Osteocyte (in vitro differentiated cells): ENCODE measurements at regions not wholly inside any gene's neighbourhood (a gene's known extent, or its start where the extent isn't known, plus 50 kb on each side); places are given as distances from the start of the nearest gene placed in this dataset.

ENCODE experiments used
- DNase-seq: peaks from one replicate; pipeline ENCODE4 v3.0.0; 2021; ENCODE audit warnings: mixed read lengths; ENCODE audit not compliant: unreplicated experiment; ENCODE audit errors: extremely low spot score
- H3K27ac Mint-ChIP-seq: one replicate; pipeline ENCODE4 v1.8.0; 2021; ENCODE audit warnings: mild to moderate bottlenecking, mixed read lengths; ENCODE audit not compliant: unreplicated experiment
- H3K27me3 Mint-ChIP-seq: one replicate; pipeline ENCODE4 v1.8.0; 2021; ENCODE audit warnings: mixed read lengths; ENCODE audit not compliant: unreplicated experiment
- H3K36me3 Mint-ChIP-seq: one replicate; pipeline ENCODE4 v1.8.0; 2021; ENCODE audit warnings: mixed read lengths; ENCODE audit not compliant: unreplicated experiment
- H3K4me1 Mint-ChIP-seq: one replicate; pipeline ENCODE4 v1.8.0; 2021; ENCODE audit warnings: mixed read lengths; ENCODE audit not compliant: unreplicated experiment
- H3K4me3 Mint-ChIP-seq: one replicate; pipeline ENCODE4 v1.8.0; 2021; ENCODE audit warnings: mild to moderate bottlenecking, moderate library complexity, mixed read lengths; ENCODE audit not compliant: unreplicated experiment
- H3K9me3 Mint-ChIP-seq: one replicate; pipeline ENCODE4 v1.8.0; 2021; ENCODE audit warnings: mixed read lengths; ENCODE audit not compliant: unreplicated experiment
- TF ChIP-seq, protein P1 (sequence below): fragments of 200-600 bp; sonication (generic); IDR thresholded peaks from 2 replicates; pipeline ENCODE4 v1.5.0; 2021; ENCODE audit warnings: antibody characterized with exemption, mild to moderate bottlenecking, moderate library complexity

DNA sequence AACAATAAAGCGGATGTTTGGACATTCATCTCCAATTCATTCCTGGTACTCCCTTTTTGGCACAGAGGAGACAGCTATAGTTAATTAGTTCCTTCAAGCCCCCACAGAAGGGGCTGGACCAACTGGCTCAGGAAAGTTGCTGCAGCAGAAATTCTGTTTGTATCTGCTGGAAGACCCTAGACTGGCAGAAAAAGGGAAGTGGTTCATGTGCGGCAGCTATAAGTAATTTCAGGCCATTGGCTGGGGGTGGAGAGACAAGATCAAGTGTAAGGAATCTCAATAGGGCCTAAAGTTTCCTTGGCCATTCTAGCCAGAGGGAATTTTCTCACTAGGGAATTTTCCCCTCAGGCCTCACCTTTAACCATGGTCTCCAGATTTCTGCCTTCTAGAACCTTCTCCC, 89.9 kb upstream of the DHX15 start:
- H3K4me3 Mint-ChIP-seq = no peak overlapping the region
- no peak overlapping the region for H3K27ac Mint-ChIP-seq
- H3K9me3 Mint-ChIP-seq = no peaks in the 10 kb centered on the region
- H3K27me3 Mint-ChIP-seq = peaks cover 30% of the 10 kb centered on the region
- no peak for DNase-seq
- TF ChIP-seq, protein P1, sequence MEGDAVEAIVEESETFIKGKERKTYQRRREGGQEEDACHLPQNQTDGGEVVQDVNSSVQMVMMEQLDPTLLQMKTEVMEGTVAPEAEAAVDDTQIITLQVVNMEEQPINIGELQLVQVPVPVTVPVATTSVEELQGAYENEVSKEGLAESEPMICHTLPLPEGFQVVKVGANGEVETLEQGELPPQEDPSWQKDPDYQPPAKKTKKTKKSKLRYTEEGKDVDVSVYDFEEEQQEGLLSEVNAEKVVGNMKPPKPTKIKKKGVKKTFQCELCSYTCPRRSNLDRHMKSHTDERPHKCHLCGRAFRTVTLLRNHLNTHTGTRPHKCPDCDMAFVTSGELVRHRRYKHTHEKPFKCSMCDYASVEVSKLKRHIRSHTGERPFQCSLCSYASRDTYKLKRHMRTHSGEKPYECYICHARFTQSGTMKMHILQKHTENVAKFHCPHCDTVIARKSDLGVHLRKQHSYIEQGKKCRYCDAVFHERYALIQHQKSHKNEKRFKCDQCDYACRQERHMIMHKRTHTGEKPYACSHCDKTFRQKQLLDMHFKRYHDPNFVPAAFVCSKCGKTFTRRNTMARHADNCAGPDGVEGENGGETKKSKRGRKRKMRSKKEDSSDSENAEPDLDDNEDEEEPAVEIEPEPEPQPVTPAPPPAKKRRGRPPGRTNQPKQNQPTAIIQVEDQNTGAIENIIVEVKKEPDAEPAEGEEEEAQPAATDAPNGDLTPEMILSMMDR = no peak
- H3K4me1 Mint-ChIP-seq = no peaks in the 10 kb centered on the region
- H3K36me3 Mint-ChIP-seq = no peaks in the 10 kb centered on the region

DNA sequence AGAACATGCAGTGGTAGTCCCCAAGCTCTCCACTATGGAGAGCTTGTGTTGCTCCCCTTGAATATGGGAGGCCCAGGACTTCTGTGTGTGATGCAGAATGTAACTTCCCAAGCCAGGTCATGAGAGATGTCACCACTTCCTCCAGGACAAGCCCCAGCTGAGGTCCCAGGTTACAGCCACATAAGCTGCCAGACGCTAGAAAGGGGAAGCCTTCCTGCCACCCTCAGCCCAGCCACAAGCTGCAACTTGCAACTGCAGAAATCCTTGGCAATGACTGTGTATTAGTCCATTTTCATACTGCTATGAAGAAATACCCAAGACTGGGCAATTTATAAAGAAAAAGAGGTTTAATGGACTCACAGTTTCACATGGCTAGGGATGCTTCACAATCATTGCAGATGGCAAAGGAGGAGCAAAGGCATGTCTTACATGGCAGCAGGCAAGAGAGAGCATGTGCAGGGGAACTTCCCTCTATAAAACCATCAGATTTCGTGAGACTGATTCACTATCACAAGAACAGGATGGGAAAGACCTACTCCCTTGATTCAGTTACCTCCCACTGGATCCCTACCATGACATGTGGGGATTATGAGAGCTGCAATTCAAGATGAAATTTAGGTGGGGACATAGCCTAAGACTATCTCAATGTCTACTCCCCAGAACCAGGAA, 91.5 kb upstream of the DHX15 start:
- Mint-ChIP-seq H3K27me3 (peaks cover 40% of the 10 kb centered on the region), H3K9me3 (no peaks in the 10 kb centered on the region), H3K4me3 (no peak overlapping the region), H3K27ac (no peak overlapping the region), H3K36me3 (no peaks in the 10 kb centered on the region), H3K4me1 (no peaks in the 10 kb centered on the region)
- DNase-seq = no peak
- TF ChIP-seq, protein P1 = no peak

DNA sequence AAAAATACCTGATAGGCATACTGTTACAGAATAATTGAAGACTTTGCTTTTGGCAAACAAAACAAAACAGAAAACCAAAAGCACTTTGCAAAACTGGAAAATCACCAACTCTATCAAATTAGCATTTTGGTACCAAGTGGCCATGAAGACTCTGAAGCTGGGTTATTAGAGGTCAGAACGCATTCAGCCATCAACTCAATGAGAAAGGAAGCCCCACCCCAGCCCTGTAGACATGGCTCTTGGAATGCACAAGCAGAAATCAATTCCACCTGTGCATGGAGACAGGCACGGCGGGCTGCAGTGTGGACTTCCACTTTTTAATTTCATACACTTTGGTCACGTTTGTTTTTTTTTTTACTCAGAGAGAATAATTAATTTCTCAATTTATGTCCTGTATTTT, 93.6 kb upstream of the DHX15 start:
- H3K27me3 Mint-ChIP-seq = peaks cover 47% of the 10 kb centered on the region
- no peaks in the 10 kb centered on the region for H3K36me3 Mint-ChIP-seq
- no peak for DNase-seq

DNA sequence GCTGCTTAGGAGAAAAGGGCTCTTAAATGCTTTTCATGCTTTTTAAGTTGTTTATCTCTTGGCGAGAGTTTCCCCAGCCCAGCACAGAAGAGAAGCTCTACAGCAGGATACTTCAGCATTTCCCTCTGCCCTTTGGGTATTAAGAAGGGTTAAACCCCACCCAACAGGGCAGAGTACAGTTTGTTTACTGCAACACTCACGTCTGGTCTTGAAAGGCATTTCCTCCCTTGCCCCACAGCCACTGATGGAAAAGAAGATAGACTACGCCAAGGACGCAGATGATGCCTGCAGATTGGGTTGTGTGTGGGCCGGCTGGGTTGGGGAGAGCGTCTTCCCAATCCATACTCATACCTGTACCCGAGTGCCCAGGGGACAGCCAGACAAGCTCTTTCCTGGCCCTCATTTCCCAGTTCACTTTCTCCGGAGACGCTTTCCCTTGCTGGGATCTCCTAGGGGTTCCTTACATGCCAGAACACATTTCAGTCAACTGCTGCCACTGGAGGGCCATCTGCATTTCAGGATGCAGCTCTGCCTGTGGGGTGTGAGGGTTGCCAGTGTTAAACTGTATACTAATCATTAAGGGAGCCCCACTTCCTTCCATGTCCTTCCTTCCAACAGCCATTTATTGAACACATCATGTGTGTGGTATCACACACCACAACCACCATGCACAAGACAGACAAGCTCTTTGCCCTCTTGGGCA, 96.5 kb upstream of the DHX15 start:
- no peak for DNase-seq
- Mint-ChIP-seq H3K4me1 (no peaks in the 10 kb centered on the region), H3K4me3 (no peak overlapping the region), H3K9me3 (no peaks in the 10 kb centered on the region), H3K27me3 (peaks cover 46% of the 10 kb centered on the region), H3K36me3 (no peaks in the 10 kb centered on the region), H3K27ac (no peak overlapping the region)
- TF ChIP-seq, protein P1 = no peak

More for the DNA sequence above, 93.6 kb upstream of the DHX15 start:
- H3K4me3 Mint-ChIP-seq = no peak overlapping the region
- H3K4me1 Mint-ChIP-seq = no peaks in the 10 kb centered on the region
- TF ChIP-seq, protein P1 = no peak
- H3K9me3 Mint-ChIP-seq = no peaks in the 10 kb centered on the region
- H3K27ac Mint-ChIP-seq = no peak overlapping the region

DNA sequence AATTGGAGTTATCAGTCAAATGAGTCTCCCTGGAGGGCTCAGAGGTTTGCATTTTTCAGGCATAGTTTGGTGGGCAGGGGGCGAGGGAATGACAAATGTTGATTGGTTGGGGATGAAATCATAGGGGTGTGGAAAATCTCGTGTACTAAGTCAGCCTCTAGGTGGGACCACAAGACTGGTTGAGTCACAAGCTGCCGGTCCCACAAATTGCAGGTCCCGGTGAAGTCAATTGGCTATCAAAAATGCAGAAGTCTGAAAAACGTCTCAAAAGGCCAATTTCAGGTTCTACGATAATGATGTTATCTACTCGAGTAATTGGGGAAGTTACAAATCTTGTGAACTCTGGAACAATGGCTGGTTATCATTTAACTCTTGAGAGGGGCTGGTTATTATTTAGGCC, 98.8 kb upstream of the DHX15 start:
- TF ChIP-seq, protein P1 = no peak
- Mint-ChIP-seq H3K4me1 (no peaks in the 10 kb centered on the region), H3K9me3 (no peaks in the 10 kb centered on the region), H3K27me3 (peaks cover 31% of the 10 kb centered on the region), H3K27ac (no peak overlapping the region), H3K4me3 (no peak overlapping the region), H3K36me3 (no peaks in the 10 kb centered on the region)
- no peak for DNase-seq
